ENCODE measurements at regions not wholly inside any gene's neighbourhood (a gene's known extent, or its start where the extent isn't known, plus 50 kb on each side); places are given as distances from the start of the nearest gene placed in this dataset.

DNA sequence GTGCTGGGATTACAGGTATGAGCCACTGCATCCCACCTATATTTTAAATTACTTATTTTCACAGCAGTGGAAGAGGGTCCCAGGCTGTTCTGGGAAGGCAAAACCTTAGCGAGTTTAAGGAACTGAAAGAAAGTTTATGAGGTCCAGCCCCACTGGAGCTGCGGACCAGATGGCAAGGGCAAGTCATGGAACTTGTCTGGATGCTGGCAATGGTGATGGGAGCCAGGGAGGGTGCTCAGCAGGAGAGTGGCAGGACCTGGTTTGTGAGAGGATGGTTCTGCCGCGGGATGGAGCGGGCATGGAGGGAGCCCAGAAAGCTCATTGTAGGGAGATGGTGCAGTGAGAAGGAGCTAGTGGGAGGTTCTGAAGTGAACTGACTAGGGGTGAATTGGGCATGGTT, 50.6 kb upstream of the SLC45A1 start:
- no peak for DNase-seq (ENCODE audit: low read depth)

DNA sequence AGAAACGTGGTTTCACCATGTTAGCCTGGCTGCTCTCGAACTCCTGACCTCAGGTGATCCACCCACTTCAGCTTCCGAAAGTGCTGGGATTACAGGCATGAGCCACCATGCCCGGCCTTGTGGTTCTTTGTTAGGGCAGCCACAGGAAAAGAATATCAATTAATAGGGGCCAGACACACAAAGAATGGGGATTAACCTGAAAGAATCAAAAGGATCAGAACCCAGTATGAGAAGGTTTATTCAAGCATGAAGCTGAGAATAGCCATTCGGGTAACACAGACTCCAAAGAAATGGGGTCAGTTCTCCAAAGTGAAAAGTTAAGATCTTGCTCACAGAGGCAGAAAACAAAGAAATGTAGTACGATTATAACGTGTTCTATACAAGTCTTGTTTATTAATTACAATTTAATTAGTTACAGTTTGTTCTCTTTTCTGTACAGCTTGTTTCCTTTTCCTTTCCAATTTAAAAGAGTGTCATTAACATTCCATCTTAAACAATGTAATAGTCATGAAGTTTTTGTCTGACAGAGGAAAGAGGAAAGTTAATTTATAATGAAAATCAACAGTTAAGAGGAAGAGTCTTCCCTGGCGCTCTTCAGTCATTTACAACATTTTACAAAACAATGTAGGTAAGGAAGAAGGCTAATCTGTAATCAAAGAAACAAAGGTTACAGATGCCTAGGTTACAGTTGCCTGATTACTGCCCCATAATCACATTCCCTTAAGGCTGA, 51.3 kb upstream of the SLC45A1 start:
- DNase-seq (ENCODE audit: low read depth), result no peak

- DNase-seq (ENCODE audit: low read depth), result no peak
Measured at GRCh38 chr1:8263791-8264190, 54.1 kb upstream of the SLC45A1 start.

DNA sequence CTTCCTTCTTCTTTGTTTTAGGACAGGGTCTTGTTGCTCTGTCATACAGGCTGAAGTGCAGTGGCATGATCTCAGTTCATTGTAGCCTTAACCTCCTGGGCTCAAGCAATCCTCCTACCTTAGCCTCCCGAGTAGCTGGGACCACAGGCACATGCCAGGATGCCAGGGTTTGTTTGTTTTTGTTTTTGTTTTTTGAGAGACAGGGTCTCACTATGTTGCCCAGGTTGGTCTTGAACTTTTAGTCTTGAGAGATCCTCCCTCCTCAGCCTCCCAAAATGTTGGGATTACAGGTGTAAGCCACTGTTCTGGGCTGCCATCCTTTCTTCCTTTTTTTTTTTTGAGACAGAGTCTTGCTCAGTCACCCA, 56.5 kb upstream of the SLC45A1 start:
- no peak for DNase-seq (ENCODE audit: low read depth)

DNA sequence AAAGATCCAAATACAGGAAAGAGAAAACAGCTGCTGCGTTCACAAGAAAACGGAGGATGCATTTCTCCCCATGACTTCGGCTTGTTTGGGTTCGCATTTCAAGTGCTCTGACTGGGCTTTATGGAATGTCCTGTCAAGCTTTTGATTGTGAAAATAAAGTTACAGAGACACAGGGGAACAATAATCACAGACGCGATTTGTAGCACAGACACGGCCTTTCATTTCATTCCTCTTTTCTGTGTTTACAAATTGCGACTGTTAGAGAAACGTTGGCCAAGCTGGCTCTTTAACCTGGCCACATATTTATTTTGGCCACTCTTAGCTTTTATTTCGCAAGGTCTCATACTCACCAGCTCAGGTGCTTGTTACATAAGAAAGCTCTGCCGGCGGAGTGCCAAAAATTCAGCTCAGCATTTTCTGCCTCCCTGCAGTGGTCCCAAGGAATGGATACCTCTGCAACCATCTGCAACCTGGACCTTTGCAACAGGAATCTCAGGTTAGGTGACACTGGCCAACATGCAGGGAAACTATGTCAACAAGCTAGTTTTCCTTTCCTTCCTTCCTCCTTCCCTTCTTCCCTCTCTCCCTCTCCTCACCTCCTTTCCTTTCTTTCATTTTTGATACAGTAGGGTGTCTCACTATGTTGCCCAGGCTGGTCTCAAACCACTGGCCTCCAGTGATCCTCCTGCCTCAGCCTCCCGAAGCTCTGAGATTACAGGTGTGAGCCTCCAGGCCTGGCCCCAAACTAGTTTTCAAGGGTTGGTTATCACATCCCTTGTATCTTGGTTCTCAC, 58.2 kb upstream of the SLC45A1 start:
- peak; percentile 73 for DNase-seq (ENCODE audit: low read depth)

DNA sequence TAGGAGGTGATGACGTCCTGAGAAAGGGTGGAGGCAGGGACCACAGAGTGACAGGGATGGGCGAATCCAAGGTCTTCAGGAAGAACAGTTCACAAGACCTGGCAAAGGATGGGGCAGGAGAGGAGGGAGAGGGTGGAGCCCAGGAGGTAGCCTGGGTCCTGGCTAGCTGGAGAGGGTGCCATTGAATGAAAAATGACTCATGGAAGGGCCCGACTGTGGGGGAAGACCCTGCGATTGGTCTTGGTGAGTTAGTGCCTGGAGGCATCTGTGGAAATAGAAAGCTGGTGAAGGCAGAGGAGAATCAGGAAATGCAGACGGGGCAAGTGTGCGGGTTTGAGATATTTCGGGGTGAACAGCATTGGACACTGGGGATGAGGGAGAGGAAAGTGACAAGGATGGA, 60.3 kb upstream of the SLC45A1 start:
- no peak for DNase-seq (ENCODE audit: low read depth)

- DNase-seq (ENCODE audit: low read depth), result no peak
Measured at GRCh38 chr1:8256321-8256720, 61.6 kb upstream of the SLC45A1 start.

DNA sequence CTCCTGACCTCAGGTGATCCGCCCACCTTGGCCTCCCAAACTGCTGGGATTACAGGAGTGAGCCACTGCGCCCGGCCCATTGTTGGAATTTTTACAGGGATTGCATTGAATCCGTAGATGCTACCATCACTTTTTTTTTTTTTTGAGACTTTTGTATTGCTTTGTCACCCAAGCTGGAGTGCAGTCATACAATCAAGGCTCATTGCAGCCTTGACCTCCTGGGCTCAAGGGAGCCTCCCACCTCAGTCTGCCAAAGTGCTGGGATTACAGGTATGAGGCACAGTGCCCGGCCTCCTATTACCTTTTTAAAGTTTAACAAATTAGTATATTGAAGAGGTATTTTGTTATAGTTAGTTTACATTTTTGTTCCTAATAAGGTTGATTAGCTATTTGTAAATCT, 62.2 kb upstream of the SLC45A1 start:
- DNase-seq (ENCODE audit: low read depth), result no peak

DNA sequence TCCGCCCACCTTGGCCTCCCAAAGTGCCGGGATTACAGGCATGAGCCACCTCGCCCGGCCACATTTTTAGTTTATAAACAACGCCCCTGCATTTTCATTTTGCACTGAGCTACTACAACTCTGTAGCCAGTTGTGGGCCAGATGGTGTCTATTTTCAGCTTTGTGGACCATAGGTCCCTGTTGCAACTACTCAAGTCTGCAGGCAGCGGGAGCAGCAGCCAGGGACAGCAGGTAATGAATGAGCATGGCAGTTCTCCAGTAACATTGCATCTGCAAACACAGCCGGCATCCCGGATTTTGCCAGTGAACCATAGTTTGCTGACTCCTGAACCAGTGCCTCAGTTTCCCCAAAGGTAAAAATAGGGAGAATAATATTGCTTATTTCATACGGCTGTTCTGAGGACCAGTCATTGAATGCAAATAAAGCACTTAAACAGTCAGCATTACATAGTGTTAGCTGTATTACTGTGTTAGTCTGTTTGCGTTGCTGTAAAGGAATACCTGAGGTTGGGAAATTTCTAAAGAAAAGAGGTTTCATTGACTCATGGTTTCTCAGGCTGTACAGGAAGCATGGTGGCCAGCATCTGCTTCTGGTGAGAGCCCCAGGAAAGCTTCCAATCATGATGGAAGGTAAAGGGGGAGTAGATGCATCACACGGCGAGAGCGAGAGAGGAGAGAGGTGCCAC, 65.5 kb upstream of the SLC45A1 start:
- no peak for DNase-seq (ENCODE audit: low read depth)

- no peak for DNase-seq (ENCODE audit: low read depth)
Measured at GRCh38 chr1:8251635-8252034, 66.3 kb upstream of the SLC45A1 start.

- DNase-seq (ENCODE audit: low read depth), result no peak
Measured at GRCh38 chr1:8249838-8250237, 68.1 kb upstream of the SLC45A1 start.

DNA sequence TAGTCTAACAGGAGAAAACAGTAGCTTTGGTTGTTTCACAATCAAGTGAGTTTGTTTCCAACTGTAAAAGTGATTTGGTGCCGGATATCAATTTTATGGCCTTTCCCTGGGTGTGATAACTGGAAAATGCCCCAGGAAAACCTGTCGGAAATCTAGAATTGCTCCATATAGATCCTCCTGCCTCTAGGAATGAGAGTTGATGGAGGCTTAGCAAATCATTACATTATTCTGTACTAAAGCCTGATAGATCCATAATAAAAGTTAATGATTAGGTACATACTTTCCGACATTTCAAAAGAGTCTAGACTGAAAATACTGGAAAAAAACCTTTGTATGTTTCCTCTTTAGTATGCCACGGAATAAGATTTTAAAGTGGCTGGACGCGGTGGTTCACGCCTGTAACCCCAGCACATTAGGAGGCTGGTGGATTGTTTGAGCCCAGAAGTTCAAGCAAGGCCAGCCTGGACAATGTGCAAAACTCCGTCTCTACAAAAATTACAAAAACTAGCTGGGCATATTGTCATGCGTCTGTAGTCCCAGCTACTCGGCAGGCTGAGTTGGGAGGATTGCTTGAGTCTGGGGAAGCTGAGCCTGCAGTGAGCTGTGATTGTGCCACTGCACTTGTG, 70.0 kb upstream of the SLC45A1 start:
- DNase-seq (ENCODE audit: low read depth), result no peak

DNA sequence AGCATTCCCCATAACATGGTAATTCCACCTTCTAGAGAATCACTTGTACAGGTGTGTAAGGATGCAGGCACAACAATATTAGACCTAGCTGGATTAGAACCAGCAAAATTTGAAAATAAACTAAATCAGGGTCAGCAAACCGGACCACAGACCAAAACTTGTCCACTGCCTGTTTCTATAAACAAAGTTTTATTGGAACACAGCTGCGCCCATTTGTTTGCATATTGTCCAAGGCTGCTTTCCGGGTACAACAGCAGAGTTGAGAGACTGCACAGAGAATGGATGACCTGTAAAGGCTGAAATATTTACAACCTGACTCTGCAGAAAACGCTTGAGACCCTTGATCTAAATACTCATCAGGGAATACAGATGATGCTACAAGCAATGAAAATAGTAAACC, 73.6 kb upstream of the SLC45A1 start:
- no peak for DNase-seq (ENCODE audit: low read depth)

- DNase-seq (ENCODE audit: low read depth), result no peak
Measured at GRCh38 chr1:8242498-8242897, 75.4 kb upstream of the SLC45A1 start.

- no peak for DNase-seq (ENCODE audit: low read depth)
Measured at GRCh38 chr1:8241417-8242014, 76.4 kb upstream of the SLC45A1 start.

GRCh38 chr1:8239306-8240023, 78.4 kb upstream of the SLC45A1 start:
- DNase-seq (ENCODE audit: low read depth), result no peak

DNA sequence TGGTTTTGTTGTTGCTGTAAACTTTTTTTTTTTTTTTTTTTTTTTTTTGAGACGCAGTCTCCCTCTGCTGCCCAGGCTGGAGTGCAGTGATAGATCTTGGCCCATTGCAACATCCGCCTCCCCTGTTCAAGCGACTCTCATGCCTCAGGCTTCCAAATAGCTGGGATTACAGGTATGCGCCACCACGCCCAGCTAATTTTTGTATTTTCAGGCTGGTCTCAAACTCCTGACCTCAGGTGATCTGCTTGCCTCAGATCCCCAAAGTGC, 78.9 kb upstream of the SLC45A1 start:
- peak; percentile 59 for DNase-seq (ENCODE audit: low read depth)

DNA sequence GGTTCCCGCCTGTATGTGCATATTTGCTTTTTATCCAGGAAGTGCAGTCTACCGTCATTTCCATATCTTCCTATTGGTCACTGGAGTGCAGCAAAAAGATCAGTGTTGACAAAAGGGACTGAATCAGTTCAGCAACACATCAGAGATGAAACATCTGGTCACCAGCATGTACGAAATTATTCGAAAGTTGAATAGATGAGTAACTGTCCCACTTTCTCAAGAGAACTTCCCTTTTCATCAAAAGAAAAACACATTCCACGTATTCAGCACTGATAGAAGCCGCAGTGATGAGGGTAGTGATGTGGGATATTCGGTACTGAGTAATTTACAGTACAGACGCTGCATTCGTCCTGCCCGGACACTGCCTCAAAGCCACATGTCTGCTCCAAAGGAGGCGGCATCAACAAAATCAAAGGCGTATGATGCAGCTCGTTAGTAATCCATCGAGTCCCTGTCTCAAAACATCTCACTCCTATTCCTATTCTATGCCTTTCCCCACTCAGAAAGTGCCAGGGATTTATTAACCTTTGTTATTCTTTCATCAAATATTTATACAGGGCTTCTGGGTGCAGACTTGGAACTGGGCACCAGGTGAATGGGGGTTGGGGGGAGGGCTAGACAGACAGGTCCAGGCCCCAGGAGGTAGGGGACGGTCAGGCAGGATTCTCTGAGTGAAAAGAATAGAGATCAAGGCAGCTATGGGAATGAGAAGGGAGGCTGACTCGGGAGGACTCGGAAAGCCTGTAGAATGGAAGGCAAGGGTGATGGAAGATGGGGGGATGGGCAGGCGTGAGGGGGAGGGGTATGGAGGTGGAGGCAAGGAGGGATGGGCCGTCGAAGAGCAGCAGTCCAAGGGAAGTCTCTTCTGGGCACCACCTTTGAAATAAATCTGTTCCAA, 79.5 kb upstream of the SLC45A1 start:
- peak; percentile 74 for DNase-seq (ENCODE audit: low read depth)

DNA sequence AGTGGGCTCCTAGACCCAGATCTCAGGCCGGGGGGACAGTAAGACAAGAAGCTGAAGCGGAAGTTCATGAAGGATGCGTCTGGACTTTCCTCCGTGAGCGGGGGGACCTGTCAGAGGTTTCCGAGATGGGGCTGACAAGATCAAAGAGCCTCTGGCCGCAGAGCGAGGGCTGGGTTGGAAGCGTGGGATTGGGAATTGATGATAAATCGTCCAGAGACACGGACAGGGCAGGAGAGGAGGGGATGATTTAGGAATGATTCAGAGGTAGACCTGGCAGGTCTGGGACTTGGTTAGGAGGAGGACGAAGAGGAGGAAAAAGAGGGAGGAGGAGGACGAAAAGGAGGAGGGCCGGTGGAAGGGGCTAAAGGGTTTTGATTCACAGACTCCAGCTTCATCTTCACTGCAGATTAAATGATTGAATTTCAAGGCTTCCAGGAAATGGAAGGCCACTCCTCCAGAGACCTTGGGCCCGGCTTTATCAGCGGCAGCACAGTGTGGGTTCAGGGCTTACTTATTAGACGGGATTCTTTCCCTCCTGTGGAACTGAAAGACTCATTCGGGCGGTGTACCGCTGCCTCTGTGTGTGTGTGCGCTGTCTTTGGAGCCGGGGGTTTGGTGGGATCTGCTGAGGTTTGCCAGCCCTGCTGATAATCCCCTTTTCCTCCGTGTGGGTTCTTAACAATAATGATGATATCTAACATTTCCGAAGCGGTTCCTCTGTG, 85.7 kb upstream of the SLC45A1 start:
- DNase-seq (ENCODE audit: low read depth), result no peak

- no peak for DNase-seq (ENCODE audit: low read depth)
Measured at GRCh38 chr1:8230292-8230621, 87.7 kb upstream of the SLC45A1 start.
